ENCODE measurements at regions not wholly inside any gene's neighbourhood (a gene's known extent, or its start where the extent isn't known, plus 50 kb on each side); places are given as distances from the start of the nearest gene placed in this dataset.

- Histone ChIP-seq H3K27me3 (no peaks in the 10 kb centered on the region), H3K4me3 (no peak overlapping the region), H3K4me1 (no peaks in the 10 kb centered on the region), H3K9me3 (peaks cover 0 to 5% of the 10 kb centered on the region in 2 donors), H3K36me3 (no peaks in the 10 kb centered on the region), H3K27ac (no peak overlapping the region)
- in situ Hi-C loops (cut with MboI; ENCODE audit: low pct_ligation_motif_present in 1 of 4, low pct_unique_long_range_greater_than_20kb in 1 of 4, low sequenced_read_pairs in 3 of 4): no loop called here
- WGBS, 2 donors (ENCODE audit: low coverage in 1 of 2): 34 to 42% methylated on average over 4 of the region's 4 CpGs
- TF ChIP-seq EP300 (IDR thresholded peaks at IDR 0.05; ENCODE audit: low read depth) (no peak), POLR2A (IDR thresholded peaks at IDR 0.05) (no peak)
- no peak for DNase-seq
- intact Hi-C loops (cut with DNase I; ENCODE audit: low total_unique reads): no loop called here
These were observed 1275.7 kb upstream of the FLRT2 start for GRCh38 chr14:84254290-84254689.

DNA sequence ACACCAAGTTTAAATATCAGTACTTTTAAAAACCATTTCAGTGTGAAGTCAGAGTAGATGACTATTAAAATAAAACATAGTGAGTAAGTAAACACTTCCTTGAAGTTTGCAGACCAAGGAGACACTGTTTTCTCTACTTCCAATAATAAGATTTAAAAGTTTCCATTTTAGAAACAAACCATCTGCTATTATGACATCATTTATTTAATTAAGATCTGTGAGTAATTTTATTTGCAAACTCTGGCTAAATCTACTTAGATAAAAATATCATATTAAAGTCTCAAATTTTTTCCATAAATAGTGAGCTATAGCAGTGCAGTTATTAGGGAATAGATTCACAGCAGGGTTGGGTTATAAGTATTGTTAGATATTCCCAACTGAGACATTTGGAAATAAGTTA, 1267.0 kb upstream of the FLRT2 start:
- no peaks in the 10 kb centered on the region for H3K4me1 ChIP-seq
- peaks cover 0 to 4% of the 10 kb centered on the region in 2 donors for H3K9me3 ChIP-seq
- intact Hi-C loops (cut with DNase I; ENCODE audit: low total_unique reads) (no loop called here), in situ Hi-C loops (cut with MboI; ENCODE audit: low pct_ligation_motif_present in 1 of 4, low pct_unique_long_range_greater_than_20kb in 1 of 4, low sequenced_read_pairs in 3 of 4) (no loop called here)
- TF ChIP-seq CTCF (IDR thresholded peaks at IDR 0.05) (no peak), POLR2A (IDR thresholded peaks at IDR 0.05) (no peak), EP300 (IDR thresholded peaks at IDR 0.05; ENCODE audit: low read depth) (no peak), POLR2AphosphoS5 (IDR thresholded peaks at IDR 0.05) (no peak)
- no peak overlapping the region for H3K4me3 ChIP-seq
- no peaks in the 10 kb centered on the region for H3K27me3 ChIP-seq
- H3K27ac ChIP-seq: no peak overlapping the region
- no peaks in the 10 kb centered on the region for H3K36me3 ChIP-seq
- DNase-seq: no peak

DNA sequence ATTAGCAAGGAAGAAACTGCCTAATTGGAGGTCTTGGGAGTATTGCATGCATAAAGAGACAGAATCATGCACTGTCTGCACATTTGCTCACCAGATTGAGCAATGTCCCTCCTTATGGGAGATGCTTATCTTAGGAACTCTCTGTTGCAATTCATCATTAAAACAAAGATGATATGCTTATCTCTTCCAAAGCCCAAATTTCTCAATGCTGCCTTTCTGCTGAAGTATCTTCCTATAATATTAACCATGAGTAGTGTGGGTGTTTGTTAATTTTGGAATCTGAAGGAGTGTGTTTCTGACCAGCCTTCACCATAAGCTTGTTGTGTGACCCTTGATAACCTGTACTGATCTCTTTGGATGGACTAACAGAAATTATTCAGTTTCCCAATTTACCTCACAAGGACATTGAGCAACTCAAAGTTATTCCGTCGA, 1257.6 kb upstream of the FLRT2 start:
- Histone ChIP-seq H3K4me3 (no peak overlapping the region), H3K36me3 (no peaks in the 10 kb centered on the region), H3K4me1 (no peaks in the 10 kb centered on the region), H3K27ac (no peak overlapping the region), H3K9me3 (no peaks in the 10 kb centered on the region), H3K27me3 (no peaks in the 10 kb centered on the region)
- TF ChIP-seq CTCF (IDR thresholded peaks at IDR 0.05) (no peak), EP300 (IDR thresholded peaks at IDR 0.05; ENCODE audit: low read depth) (no peak), POLR2AphosphoS5 (IDR thresholded peaks at IDR 0.05) (no peak), POLR2A (IDR thresholded peaks at IDR 0.05) (no peak)
- intact Hi-C loops (cut with DNase I; ENCODE audit: low total_unique reads) (no loop called here), in situ Hi-C loops (cut with MboI; ENCODE audit: low pct_ligation_motif_present in 1 of 4, low pct_unique_long_range_greater_than_20kb in 1 of 4, low sequenced_read_pairs in 3 of 4) (no loop called here)
- DNase-seq: no peak
- WGBS, 2 donors (ENCODE audit: low coverage in 1 of 2): 85 to 96% methylated on average over 2 of the region's 2 CpGs

DNA sequence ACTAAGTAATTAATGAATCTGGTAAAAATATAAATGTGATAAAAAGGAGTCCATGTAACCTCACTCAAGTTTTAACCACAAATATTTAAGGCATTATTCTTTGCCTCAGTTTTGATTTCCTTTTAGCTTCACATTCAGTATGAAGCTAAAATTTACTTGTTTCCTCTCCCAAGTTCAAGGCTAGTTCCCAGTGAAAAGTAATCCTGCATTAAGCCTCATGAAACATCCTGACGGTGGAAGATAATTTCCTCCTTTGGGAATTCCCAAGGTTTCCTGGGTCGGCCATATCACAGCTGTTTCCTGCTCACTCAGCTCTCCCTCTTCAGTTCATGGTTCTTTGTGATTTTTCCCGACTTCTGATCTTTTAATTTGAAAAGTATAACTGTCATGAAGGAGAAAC, 1256.8 kb upstream of the FLRT2 start:
- Histone ChIP-seq H3K27me3 (no peaks in the 10 kb centered on the region), H3K9me3 (no peaks in the 10 kb centered on the region), H3K4me3 (no peak overlapping the region), H3K27ac (no peak overlapping the region), H3K4me1 (no peaks in the 10 kb centered on the region), H3K36me3 (no peaks in the 10 kb centered on the region)
- no peak for DNase-seq
- WGBS, 2 donors (ENCODE audit: low coverage in 1 of 2): 53 to 73% methylated on average over 2 to 3 of the region's 3 CpGs
- intact Hi-C loops (cut with DNase I; ENCODE audit: low total_unique reads) (no loop called here), in situ Hi-C loops (cut with MboI; ENCODE audit: low pct_ligation_motif_present in 1 of 4, low pct_unique_long_range_greater_than_20kb in 1 of 4, low sequenced_read_pairs in 3 of 4) (no loop called here)
- TF ChIP-seq CTCF (IDR thresholded peaks at IDR 0.05) (no peak), EP300 (IDR thresholded peaks at IDR 0.05; ENCODE audit: low read depth) (no peak), POLR2A (IDR thresholded peaks at IDR 0.05) (no peak), POLR2AphosphoS5 (IDR thresholded peaks at IDR 0.05) (no peak)

DNA sequence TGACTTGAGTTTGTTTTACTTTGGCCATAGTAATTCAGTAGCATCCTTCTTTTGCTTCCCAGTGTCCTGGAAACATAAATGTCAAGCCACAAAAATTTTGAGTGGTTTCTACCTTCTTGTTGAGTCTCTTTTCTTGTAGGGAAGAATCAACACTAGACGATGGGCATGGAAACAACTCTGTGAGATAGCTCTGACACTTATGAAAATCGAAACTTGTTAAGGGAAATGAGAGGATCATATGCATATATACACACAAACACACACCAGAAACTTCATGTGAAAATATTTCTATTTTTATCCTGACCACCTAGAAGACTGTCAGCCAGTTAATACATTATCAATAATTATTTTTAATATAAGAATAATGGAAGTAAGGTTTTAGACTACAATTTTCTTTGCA, 1247.3 kb upstream of the FLRT2 start:
- in situ Hi-C loops (cut with MboI; ENCODE audit: low pct_ligation_motif_present in 1 of 4, low pct_unique_long_range_greater_than_20kb in 1 of 4, low sequenced_read_pairs in 3 of 4): no loop called here
- H3K4me1 ChIP-seq: no peaks in the 10 kb centered on the region

More for the DNA sequence above, 1247.3 kb upstream of the FLRT2 start:
- no peak for DNase-seq
- Histone ChIP-seq H3K36me3 (no peaks in the 10 kb centered on the region), H3K27ac (no peak overlapping the region), H3K4me3 (no peak overlapping the region), H3K9me3 (no peaks in the 10 kb centered on the region), H3K27me3 (no peaks in the 10 kb centered on the region)
- TF ChIP-seq CTCF (IDR thresholded peaks at IDR 0.05) (no peak), POLR2AphosphoS5 (IDR thresholded peaks at IDR 0.05) (no peak), EP300 (IDR thresholded peaks at IDR 0.05; ENCODE audit: low read depth) (no peak), POLR2A (IDR thresholded peaks at IDR 0.05) (no peak)
- 68 to 83% methylated on average over 2 of the region's 2 CpGs for WGBS, 2 donors (ENCODE audit: low coverage in 1 of 2)
- intact Hi-C loops (cut with DNase I; ENCODE audit: low total_unique reads): no loop called here

Measured in transverse colon (tissue), 4 donors.